ENCODE measurements at regions not wholly inside any gene's neighbourhood (a gene's known extent, or its start where the extent isn't known, plus 50 kb on each side); places are given as distances from the start of the nearest gene placed in this dataset.
A peak's percentile ranks its signal among the peaks of the same experiment; 100 is the strongest.

DNA sequence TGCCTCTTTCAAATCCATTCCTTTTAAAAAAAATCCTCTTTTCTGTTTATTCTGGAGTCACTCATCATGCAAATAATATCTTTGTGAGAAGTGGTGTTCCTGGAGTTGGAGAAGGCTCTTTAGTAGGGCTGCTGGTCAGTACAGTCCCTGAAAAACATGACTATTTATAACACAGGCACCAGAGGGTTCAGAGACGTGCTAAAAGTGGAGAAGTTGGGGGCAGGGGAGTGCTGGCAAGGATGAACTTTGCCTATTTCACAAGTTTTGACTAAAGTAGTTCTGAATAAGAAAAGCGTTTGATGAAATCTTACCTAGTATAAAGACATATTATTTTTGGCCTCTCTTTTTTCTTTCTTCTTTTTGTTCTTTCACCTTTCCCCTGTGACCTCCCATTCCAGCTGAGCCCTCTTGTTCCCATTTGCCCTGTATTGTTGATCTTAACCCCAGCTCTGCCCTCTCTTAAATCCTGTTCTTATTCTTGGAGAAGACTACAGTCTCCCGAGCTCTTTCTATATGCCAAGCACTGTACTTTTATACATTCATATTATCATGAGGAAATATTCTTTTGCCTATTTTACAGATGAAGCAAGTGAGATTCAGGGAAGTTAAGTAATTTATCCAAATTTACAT lies 129.1 kb downstream of the TM9SF2 start:
- TF ChIP-seq, protein P1, sequence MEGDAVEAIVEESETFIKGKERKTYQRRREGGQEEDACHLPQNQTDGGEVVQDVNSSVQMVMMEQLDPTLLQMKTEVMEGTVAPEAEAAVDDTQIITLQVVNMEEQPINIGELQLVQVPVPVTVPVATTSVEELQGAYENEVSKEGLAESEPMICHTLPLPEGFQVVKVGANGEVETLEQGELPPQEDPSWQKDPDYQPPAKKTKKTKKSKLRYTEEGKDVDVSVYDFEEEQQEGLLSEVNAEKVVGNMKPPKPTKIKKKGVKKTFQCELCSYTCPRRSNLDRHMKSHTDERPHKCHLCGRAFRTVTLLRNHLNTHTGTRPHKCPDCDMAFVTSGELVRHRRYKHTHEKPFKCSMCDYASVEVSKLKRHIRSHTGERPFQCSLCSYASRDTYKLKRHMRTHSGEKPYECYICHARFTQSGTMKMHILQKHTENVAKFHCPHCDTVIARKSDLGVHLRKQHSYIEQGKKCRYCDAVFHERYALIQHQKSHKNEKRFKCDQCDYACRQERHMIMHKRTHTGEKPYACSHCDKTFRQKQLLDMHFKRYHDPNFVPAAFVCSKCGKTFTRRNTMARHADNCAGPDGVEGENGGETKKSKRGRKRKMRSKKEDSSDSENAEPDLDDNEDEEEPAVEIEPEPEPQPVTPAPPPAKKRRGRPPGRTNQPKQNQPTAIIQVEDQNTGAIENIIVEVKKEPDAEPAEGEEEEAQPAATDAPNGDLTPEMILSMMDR (IDR thresholded peaks at IDR 0.05; ENCODE audit: low read depth, low read length), result no peak
- DNase-seq (ENCODE audit: low read depth, low spot score), result no peak
- no peak overlapping the region for H3K4me3 ChIP-seq (ENCODE audit: low read depth, low read length)
- in situ Hi-C loops (cut with HindIII; ENCODE audit: low sequenced_read_pairs), result no loop called here

DNA sequence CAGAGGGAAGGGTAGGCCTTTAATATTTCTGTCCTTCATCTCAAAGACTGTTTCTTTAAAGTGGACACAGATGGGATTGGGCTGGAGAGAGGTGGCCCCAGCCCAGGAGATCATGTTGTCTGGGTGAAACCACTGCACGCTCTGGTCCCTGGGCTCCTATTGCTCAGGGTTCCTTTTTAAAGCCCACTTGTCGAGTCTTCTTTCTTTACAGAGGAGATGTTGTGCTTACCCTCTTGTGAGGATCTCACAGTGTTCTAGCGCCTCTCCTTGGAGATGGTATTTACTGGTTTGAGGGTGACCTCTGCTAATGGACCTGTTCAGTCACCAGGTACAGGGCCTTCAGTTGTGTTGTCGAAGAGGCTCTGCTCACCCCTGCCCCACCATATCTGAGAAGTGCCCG lies 128.4 kb downstream of the TM9SF2 start:
- DNase-seq (ENCODE audit: low read depth, low spot score), result no peak
- in situ Hi-C loops (cut with HindIII; ENCODE audit: low sequenced_read_pairs), result no loop called here
- no peak overlapping the region for H3K4me3 ChIP-seq (ENCODE audit: low read depth, low read length)
- TF ChIP-seq, protein P1 (IDR thresholded peaks at IDR 0.05; ENCODE audit: low read depth, low read length), result no peak

- in situ Hi-C loops (cut with HindIII; ENCODE audit: low sequenced_read_pairs), result no loop called here
- H3K4me3 ChIP-seq (ENCODE audit: low read depth, low read length), result no peak overlapping the region
- TF ChIP-seq, protein P1 (IDR thresholded peaks at IDR 0.05; ENCODE audit: low read depth, low read length), result no peak
- DNase-seq (ENCODE audit: low read depth, low spot score), result no peak
Measured at GRCh38 chr13:99628442-99628841, 127.2 kb downstream of the TM9SF2 start.

- DNase-seq (ENCODE audit: low read depth, low spot score), result peak; percentile 54
- TF ChIP-seq, protein P1 (IDR thresholded peaks at IDR 0.05; ENCODE audit: low read depth, low read length), result no peak
- H3K4me3 ChIP-seq (ENCODE audit: low read depth, low read length), result no peak overlapping the region
- in situ Hi-C loops (cut with HindIII; ENCODE audit: low sequenced_read_pairs), result no loop called here
Measured at GRCh38 chr13:99626461-99627082, 125.3 kb downstream of the TM9SF2 start.

DNA sequence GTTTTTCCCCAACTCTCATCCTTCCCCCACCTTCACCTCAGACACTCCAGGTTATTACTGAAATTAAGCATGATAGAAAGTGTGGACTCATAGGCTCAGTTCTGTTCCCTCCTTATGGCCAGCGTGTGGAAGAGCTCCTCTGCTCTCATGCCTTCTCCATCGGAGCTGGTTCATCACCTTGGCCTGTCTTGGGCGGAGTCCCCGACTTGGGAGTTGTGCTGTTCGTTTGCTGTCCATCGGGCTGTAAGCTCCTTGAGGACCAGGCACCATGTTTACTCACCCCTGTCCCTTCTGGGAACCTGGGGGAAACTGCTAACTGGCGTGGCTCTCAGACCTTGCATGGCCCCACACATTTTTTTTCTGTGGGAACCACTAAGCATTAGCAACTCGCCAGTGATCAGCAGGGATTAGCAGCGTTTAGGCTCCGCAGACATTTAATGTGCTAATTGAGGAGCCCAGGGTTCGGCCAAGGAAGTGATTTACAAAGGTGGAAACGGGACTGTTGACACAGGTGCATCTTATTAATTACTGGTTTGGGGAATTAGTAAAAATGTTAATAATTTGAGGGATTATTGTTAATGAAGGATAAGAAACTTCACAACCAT lies 123.8 kb downstream of the TM9SF2 start:
- in situ Hi-C loops (cut with HindIII; ENCODE audit: low sequenced_read_pairs), result no loop called here
- TF ChIP-seq, protein P1 (IDR thresholded peaks at IDR 0.05; ENCODE audit: low read depth, low read length), result no peak
- no peak for DNase-seq (ENCODE audit: low read depth, low spot score)
- no peak overlapping the region for H3K4me3 ChIP-seq (ENCODE audit: low read depth, low read length)

DNA sequence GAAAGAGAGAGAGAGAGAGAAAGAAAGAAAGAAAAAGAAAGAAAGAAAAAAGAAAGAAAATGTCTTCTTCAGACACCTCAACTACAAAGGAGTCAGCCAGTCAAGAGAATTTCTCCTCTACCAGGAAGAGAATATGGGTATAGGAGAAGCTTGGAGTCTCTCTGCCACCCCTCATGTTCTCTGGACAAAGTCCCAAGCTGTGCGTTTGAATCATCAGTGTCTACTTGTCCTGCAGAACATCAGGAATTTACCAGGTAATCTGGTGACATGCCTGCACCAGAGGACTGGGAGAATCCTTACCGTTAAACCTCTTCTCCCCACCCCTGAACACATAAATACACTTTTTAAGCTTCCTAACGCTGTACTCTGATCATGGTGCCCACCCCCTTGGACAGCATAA lies 119.5 kb downstream of the TM9SF2 start:
- in situ Hi-C loops (cut with HindIII; ENCODE audit: low sequenced_read_pairs), result no loop called here
- TF ChIP-seq, protein P1 (IDR thresholded peaks at IDR 0.05; ENCODE audit: low read depth, low read length), result no peak

More for the DNA sequence above, 119.5 kb downstream of the TM9SF2 start:
- no peak for DNase-seq (ENCODE audit: low read depth, low spot score)
- H3K4me3 ChIP-seq (ENCODE audit: low read depth, low read length), result no peak overlapping the region
